GM19240 (cell line): ENCODE measurements at regions not wholly inside any gene's neighbourhood (a gene's known extent, or its start where the extent isn't known, plus 50 kb on each side); places are given as distances from the start of the nearest gene placed in this dataset.
"Not testable (repeated sequence)": the region's sequence is repeated elsewhere in the genome, so short reads cannot be mapped to it uniquely, and the experiment has no call there.

Source experiments
- DNase-seq: peaks from one replicate; pipeline ENCODE4 v3.0.0; 2011; ENCODE audit warnings: low spot score; ENCODE audit not compliant: insufficient read length

GRCh38 chr18:60319129-60319528, 53.4 kb downstream of the MC4R start:
- DNase-seq, result no peak

DNA sequence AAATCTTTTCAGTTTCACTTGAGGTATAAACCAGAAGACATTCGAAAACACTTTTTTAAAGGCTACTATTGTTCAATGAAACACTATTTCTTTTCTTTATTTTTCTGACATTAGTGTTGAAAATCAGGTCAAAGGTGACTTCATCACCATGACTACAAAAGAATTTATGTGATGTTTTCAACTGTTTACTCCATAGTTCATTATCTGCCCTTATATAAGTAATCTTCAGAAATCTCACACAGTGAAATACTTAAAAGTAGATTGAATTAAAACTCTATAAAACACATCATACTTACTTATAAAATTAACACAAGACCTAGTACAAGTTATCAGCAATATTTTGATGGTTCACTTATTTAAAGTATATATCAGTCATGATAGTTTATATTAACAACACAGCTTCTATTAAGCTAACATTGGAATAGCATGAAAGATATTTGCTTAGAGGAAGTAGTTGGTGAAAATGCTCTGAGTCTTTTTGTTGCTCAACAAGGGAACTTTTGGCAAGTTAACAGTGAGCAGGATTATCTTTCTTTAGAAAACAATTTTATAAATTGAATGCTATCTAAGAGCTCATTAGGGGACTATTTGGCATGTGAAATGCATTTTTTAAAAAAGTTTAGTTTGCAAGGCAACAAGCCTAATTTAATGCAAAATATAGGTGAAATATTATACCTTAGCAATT, 60.8 kb downstream of the MC4R start:
- DNase-seq, result no peak

GRCh38 chr18:60295674-60296073, 76.9 kb downstream of the MC4R start:
- DNase-seq, result no peak

- DNase-seq, result no peak
Observed at GRCh38 chr18:60292186-60292585, 80.4 kb downstream of the MC4R start.

- DNase-seq, result no peak
Observed at GRCh38 chr18:60279391-60279790, 93.2 kb downstream of the MC4R start.

- no peak for DNase-seq
Observed at GRCh38 chr18:60277855-60278480, 94.6 kb downstream of the MC4R start.

GRCh38 chr18:60267391-60268058, 105.0 kb downstream of the MC4R start:
- DNase-seq, result no peak

- DNase-seq, result no peak
Observed at GRCh38 chr18:60266558-60266957, 106.0 kb downstream of the MC4R start.

- DNase-seq, result no peak
Observed at GRCh38 chr18:60259052-60259681, 113.4 kb downstream of the MC4R start.

DNA sequence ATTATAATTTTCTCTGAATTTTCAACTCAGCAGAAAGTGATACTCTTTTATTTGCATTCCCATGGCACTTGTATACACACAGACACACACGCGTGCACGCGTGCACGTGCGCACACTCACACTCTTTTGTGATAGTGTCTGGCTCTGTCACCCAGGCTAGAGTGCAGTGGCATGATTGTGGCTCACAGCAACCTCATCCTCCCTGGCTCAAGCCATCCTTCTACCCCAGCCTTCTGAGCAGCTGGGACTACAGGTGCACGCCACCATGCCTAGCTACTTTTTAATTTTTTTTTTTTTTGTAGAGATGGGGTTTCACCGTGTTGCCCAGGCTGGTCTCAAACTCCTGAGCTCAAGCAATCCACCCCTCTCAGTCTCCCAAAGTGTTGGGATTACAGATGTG, 123.2 kb downstream of the MC4R start:
- no peak for DNase-seq

GRCh38 chr18:60248336-60249330, 123.9 kb downstream of the MC4R start:
- no peak for DNase-seq

DNA sequence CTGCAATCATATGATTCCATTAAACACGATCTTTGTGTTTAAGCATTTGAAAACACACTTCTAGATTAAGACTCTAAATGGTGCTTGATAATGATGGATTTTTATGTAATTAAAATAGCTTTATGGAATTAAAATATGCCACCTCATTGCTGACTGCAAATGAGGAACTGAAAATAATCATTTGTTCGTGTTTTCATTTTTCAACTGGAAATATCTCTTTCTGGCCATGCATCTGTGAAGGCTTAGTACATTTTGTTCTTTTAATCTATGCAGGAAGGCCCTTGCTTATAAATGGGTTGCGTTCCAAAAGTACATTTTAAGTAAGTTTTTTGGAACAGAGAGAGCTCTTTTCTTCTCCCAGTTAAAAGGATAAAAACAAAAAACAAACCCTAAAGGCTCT, 125.5 kb downstream of the MC4R start:
- no peak for DNase-seq

GRCh38 chr18:60246606-60247005, 126.0 kb downstream of the MC4R start:
- DNase-seq, result no peak

- no peak for DNase-seq
Observed at GRCh38 chr18:60245096-60245495, 127.5 kb downstream of the MC4R start.

GRCh38 chr18:60239024-60239710, 133.4 kb downstream of the MC4R start:
- not testable (repeated sequence) for DNase-seq

- no peak for DNase-seq
Observed at GRCh38 chr18:60235164-60235563, 137.4 kb downstream of the MC4R start.

GRCh38 chr18:60232541-60232940, 140.0 kb downstream of the MC4R start:
- no peak for DNase-seq

DNA sequence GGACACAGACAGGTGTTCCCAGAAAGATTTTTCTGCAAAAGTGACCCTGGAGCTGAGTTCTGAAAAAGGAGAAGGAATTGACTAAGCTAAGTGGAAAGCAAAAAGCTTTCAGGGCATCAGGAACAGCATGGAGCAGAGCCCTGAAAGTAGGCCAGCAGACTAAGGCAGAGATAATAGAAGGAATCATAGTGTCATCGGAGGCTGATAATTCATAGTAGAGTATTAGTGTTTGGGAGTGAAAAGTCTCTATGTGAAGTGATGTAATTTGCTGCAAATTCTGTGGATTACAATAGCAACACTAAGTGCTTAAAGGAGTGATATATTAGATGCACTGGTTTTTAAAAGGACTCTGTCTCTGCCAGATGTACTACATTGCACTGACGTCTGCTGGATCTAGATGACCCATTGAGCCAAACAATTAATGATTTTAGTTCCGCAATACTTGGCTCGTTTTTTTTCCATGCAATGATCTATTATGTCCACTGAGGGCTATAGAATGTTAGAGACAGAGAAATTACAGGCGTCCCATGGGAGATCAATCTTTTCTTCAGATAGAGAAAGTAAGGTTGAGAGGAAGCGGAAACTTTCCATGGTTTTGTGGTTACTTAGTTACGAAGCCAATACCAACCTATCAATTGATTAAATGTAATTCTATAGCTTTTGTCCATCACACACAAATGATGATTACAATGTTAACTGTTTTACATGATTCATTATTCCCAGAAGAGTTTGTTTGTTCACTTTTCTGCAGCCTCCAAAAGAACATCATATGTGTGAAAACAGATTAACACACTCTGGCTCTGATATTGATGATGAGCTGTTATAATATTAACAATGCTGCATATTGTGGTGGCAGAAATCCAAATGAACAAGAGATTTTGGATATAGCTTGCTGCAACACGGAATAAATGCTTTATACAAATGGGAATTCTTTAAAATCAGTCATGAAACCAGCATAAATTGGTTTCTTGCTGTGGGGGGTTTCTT, 143.7 kb downstream of the MC4R start:
- DNase-seq, result no peak

- no peak for DNase-seq
Observed at GRCh38 chr18:60215432-60215831, 157.1 kb downstream of the MC4R start.
